ENCODE measurements at regions not wholly inside any gene's neighbourhood (a gene's known extent, or its start where the extent isn't known, plus 50 kb on each side); places are given as distances from the start of the nearest gene placed in this dataset.
"Not testable (repeated sequence)": the region's sequence is repeated elsewhere in the genome, so short reads cannot be mapped to it uniquely, and the experiment has no call there.

- no peak for ATAC-seq
Observed at GRCh38 chr5:2883771-2884170, 132.3 kb upstream of the IRX2 start.

- no peak for ATAC-seq
Observed at GRCh38 chr5:2879701-2880100, 128.2 kb upstream of the IRX2 start.

GRCh38 chr5:2877522-2877921, 126.0 kb upstream of the IRX2 start:
- no peak for ATAC-seq

- ATAC-seq = no peak
Observed at GRCh38 chr5:2876183-2876582, 124.7 kb upstream of the IRX2 start.

- ATAC-seq = no peak
Observed at GRCh38 chr5:2874099-2874498, 122.6 kb upstream of the IRX2 start.

GRCh38 chr5:2872676-2873075, 121.2 kb upstream of the IRX2 start:
- ATAC-seq = no peak

- ATAC-seq = no peak
Observed at GRCh38 chr5:2871282-2871681, 119.8 kb upstream of the IRX2 start.

- no peak for ATAC-seq
Observed at GRCh38 chr5:2869471-2869870, 118.0 kb upstream of the IRX2 start.

GRCh38 chr5:2867373-2867933, 116.0 kb upstream of the IRX2 start:
- ATAC-seq = no peak

GRCh38 chr5:2866662-2867372, 115.3 kb upstream of the IRX2 start:
- ATAC-seq = no peak

GRCh38 chr5:2865856-2866255, 114.4 kb upstream of the IRX2 start:
- ATAC-seq = no peak

- no peak for ATAC-seq
Observed at GRCh38 chr5:2864515-2865105, 113.1 kb upstream of the IRX2 start.

GRCh38 chr5:2863675-2864433, 112.4 kb upstream of the IRX2 start:
- ATAC-seq = no peak

- no peak for ATAC-seq
Observed at GRCh38 chr5:2863133-2863532, 111.7 kb upstream of the IRX2 start.

- ATAC-seq = not testable (repeated sequence)
Observed at GRCh38 chr5:2862176-2862575, 110.7 kb upstream of the IRX2 start.

- ATAC-seq = peak; percentile 68
Observed at GRCh38 chr5:2861605-2862004, 110.1 kb upstream of the IRX2 start.

- no peak for ATAC-seq
Observed at GRCh38 chr5:2860101-2860500, 108.6 kb upstream of the IRX2 start.

GRCh38 chr5:2857837-2858236, 106.4 kb upstream of the IRX2 start:
- no peak for ATAC-seq

GRCh38 chr5:2856206-2856605, 104.7 kb upstream of the IRX2 start:
- ATAC-seq = no peak

GRCh38 chr5:2852446-2852845, 101.0 kb upstream of the IRX2 start:
- no peak for ATAC-seq

GRCh38 chr5:2851895-2852294, 100.4 kb upstream of the IRX2 start:
- no peak for ATAC-seq

- ATAC-seq = no peak
Observed at GRCh38 chr5:2849429-2849828, 98.0 kb upstream of the IRX2 start.

- ATAC-seq = no peak
Observed at GRCh38 chr5:2848619-2849018, 97.1 kb upstream of the IRX2 start.

- ATAC-seq = no peak
Observed at GRCh38 chr5:2847608-2848007, 96.1 kb upstream of the IRX2 start.
